ENCODE measurements at regions not wholly inside any gene's neighbourhood (a gene's known extent, or its start where the extent isn't known, plus 50 kb on each side); places are given as distances from the start of the nearest gene placed in this dataset.

- TF ChIP-seq, protein P1, sequence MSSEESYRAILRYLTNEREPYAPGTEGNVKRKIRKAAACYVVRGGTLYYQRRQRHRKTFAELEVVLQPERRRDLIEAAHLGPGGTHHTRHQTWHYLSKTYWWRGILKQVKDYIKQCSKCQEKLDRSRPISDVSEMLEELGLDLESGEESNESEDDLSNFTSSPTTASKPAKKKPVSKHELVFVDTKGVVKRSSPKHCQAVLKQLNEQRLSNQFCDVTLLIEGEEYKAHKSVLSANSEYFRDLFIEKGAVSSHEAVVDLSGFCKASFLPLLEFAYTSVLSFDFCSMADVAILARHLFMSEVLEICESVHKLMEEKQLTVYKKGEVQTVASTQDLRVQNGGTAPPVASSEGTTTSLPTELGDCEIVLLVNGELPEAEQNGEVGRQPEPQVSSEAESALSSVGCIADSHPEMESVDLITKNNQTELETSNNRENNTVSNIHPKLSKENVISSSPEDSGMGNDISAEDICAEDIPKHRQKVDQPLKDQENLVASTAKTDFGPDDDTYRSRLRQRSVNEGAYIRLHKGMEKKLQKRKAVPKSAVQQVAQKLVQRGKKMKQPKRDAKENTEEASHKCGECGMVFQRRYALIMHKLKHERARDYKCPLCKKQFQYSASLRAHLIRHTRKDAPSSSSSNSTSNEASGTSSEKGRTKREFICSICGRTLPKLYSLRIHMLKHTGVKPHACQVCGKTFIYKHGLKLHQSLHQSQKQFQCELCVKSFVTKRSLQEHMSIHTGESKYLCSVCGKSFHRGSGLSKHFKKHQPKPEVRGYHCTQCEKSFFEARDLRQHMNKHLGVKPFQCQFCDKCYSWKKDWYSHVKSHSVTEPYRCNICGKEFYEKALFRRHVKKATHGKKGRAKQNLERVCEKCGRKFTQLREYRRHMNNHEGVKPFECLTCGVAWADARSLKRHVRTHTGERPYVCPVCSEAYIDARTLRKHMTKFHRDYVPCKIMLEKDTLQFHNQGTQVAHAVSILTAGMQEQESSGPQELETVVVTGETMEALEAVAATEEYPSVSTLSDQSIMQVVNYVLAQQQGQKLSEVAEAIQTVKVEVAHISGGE (tag by site-specific recombination; conservative IDR thresholded peaks at IDR 0.05; ENCODE audit: low read depth): no peak
- TF ChIP-seq ZNF366 (tag by site-specific recombination; conservative IDR thresholded peaks at IDR 0.05) (peak; percentile 91), ZNF433 (tag by site-specific recombination; IDR thresholded peaks at IDR 0.05; ENCODE audit: low read depth) (no peak), ZNF37A (tag by site-specific recombination; IDR thresholded peaks at IDR 0.05) (no peak), ZNF133 (tag by site-specific recombination; IDR thresholded peaks at IDR 0.05) (no peak), KLF10 (tag by site-specific recombination; IDR thresholded peaks at IDR 0.05) (0 out of 2 replicates have a peak, but pooled peaks have one; percentile 37), BCL11A (tag by site-specific recombination; IDR thresholded peaks at IDR 0.05; ENCODE audit: low read depth) (no peak), GLI2 (tag by site-specific recombination; IDR thresholded peaks at IDR 0.05; ENCODE audit: borderline replicate concordance, low read depth) (no peak), SCRT2 (tag by site-specific recombination; IDR thresholded peaks at IDR 0.05) (peak; percentile 55; the same call in 1 of the 2 replicates), ZNF202 (tag by site-specific recombination; IDR thresholded peaks at IDR 0.05; ENCODE audit: borderline replicate concordance) (no peak), ZNF138 (tag by site-specific recombination; IDR thresholded peaks at IDR 0.05; ENCODE audit: borderline replicate concordance) (no peak), ZNF629 (tag by site-specific recombination; IDR thresholded peaks at IDR 0.05) (peak; percentile 38), ZNF660 (tag by site-specific recombination; IDR thresholded peaks at IDR 0.05) (peak; percentile 86), ZNF621 (tag by site-specific recombination; IDR thresholded peaks at IDR 0.05) (no peak), ZSCAN18 (tag by site-specific recombination; IDR thresholded peaks at IDR 0.05) (peak; percentile 65; the same call in 1 of the 2 replicates), ZNF114 (tag by site-specific recombination; IDR thresholded peaks at IDR 0.05) (no peak), ZNF560 (tag by site-specific recombination; IDR thresholded peaks at IDR 0.05; ENCODE audit: borderline replicate concordance) (no peak), ZNF623 (tag by site-specific recombination; IDR thresholded peaks at IDR 0.05) (no peak)
- TF ChIP-seq, protein P2, sequence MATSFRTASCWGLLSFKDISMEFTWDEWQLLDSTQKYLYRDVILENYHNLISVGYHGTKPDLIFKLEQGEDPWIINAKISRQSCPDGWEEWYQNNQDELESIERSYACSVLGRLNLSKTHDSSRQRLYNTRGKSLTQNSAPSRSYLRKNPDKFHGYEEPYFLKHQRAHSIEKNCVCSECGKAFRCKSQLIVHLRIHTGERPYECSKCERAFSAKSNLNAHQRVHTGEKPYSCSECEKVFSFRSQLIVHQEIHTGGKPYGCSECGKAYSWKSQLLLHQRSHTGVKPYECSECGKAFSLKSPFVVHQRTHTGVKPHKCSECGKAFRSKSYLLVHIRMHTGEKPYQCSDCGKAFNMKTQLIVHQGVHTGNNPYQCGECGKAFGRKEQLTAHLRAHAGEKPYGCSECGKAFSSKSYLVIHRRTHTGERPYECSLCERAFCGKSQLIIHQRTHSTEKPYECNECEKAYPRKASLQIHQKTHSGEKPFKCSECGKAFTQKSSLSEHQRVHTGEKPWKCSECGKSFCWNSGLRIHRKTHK (tag by site-specific recombination; IDR thresholded peaks at IDR 0.05): no peak
- TF ChIP-seq, protein P3, sequence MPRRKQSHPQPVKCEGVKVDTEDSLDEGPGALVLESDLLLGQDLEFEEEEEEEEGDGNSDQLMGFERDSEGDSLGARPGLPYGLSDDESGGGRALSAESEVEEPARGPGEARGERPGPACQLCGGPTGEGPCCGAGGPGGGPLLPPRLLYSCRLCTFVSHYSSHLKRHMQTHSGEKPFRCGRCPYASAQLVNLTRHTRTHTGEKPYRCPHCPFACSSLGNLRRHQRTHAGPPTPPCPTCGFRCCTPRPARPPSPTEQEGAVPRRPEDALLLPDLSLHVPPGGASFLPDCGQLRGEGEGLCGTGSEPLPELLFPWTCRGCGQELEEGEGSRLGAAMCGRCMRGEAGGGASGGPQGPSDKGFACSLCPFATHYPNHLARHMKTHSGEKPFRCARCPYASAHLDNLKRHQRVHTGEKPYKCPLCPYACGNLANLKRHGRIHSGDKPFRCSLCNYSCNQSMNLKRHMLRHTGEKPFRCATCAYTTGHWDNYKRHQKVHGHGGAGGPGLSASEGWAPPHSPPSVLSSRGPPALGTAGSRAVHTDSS (tag by site-specific recombination; IDR thresholded peaks at IDR 0.05): no peak
- TF ChIP-seq, protein P4, sequence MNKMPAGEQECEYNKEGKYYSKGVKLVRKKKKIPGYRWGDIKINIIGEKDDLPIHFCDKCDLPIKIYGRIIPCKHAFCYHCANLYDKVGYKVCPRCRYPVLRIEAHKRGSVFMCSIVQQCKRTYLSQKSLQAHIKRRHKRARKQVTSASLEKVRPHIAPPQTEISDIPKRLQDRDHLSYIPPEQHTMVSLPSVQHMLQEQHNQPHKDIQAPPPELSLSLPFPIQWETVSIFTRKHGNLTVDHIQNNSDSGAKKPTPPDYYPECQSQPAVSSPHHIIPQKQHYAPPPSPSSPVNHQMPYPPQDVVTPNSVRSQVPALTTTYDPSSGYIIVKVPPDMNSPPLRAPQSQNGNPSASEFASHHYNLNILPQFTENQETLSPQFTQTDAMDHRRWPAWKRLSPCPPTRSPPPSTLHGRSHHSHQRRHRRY (tag by site-specific recombination; IDR thresholded peaks at IDR 0.05): no peak
- TF ChIP-seq, protein P5, sequence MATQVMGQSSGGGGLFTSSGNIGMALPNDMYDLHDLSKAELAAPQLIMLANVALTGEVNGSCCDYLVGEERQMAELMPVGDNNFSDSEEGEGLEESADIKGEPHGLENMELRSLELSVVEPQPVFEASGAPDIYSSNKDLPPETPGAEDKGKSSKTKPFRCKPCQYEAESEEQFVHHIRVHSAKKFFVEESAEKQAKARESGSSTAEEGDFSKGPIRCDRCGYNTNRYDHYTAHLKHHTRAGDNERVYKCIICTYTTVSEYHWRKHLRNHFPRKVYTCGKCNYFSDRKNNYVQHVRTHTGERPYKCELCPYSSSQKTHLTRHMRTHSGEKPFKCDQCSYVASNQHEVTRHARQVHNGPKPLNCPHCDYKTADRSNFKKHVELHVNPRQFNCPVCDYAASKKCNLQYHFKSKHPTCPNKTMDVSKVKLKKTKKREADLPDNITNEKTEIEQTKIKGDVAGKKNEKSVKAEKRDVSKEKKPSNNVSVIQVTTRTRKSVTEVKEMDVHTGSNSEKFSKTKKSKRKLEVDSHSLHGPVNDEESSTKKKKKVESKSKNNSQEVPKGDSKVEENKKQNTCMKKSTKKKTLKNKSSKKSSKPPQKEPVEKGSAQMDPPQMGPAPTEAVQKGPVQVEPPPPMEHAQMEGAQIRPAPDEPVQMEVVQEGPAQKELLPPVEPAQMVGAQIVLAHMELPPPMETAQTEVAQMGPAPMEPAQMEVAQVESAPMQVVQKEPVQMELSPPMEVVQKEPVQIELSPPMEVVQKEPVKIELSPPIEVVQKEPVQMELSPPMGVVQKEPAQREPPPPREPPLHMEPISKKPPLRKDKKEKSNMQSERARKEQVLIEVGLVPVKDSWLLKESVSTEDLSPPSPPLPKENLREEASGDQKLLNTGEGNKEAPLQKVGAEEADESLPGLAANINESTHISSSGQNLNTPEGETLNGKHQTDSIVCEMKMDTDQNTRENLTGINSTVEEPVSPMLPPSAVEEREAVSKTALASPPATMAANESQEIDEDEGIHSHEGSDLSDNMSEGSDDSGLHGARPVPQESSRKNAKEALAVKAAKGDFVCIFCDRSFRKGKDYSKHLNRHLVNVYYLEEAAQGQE (tag by site-specific recombination; IDR thresholded peaks at IDR 0.05): no peak
- TF ChIP-seq, protein P6, sequence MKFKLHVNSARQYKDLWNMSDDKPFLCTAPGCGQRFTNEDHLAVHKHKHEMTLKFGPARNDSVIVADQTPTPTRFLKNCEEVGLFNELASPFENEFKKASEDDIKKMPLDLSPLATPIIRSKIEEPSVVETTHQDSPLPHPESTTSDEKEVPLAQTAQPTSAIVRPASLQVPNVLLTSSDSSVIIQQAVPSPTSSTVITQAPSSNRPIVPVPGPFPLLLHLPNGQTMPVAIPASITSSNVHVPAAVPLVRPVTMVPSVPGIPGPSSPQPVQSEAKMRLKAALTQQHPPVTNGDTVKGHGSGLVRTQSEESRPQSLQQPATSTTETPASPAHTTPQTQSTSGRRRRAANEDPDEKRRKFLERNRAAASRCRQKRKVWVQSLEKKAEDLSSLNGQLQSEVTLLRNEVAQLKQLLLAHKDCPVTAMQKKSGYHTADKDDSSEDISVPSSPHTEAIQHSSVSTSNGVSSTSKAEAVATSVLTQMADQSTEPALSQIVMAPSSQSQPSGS (tag by site-specific recombination; IDR thresholded peaks at IDR 0.05; ENCODE audit: low read depth): peak; percentile 88
Measured at GRCh38 chr7:106568680-106569499, 92.1 kb downstream of the CCDC71L start (continued).
